Stromal cell of bone marrow (primary cell): ENCODE measurements at regions not wholly inside any gene's neighbourhood (a gene's known extent, or its start where the extent isn't known, plus 50 kb on each side); places are given as distances from the start of the nearest gene placed in this dataset.

Source experiments
- DNase-seq: peaks from one replicate; pipeline ENCODE4 v3.0.0-alpha.2; 2012; ENCODE audit warnings: low read depth

DNA sequence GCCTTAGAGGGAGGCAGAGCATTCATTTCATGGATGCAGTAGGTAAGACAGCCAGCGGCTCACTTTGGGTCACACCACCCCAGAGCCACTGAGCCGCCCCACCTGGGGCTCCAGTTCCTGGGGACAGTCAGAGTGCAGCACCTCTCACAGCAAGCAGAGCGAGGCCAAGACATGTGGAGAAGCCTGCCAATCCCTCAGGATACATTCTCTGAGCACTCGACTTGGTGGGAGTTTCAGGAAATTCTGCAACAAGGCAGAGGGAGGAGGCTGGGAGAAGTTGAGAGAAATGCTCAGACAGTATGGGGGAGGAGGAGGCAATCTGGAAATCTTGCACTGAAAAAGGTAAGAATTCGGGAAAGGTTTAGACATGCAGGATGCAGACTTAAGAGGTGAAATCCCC, 60.8 kb upstream of the WLS start:
- DNase-seq: no peak

DNA sequence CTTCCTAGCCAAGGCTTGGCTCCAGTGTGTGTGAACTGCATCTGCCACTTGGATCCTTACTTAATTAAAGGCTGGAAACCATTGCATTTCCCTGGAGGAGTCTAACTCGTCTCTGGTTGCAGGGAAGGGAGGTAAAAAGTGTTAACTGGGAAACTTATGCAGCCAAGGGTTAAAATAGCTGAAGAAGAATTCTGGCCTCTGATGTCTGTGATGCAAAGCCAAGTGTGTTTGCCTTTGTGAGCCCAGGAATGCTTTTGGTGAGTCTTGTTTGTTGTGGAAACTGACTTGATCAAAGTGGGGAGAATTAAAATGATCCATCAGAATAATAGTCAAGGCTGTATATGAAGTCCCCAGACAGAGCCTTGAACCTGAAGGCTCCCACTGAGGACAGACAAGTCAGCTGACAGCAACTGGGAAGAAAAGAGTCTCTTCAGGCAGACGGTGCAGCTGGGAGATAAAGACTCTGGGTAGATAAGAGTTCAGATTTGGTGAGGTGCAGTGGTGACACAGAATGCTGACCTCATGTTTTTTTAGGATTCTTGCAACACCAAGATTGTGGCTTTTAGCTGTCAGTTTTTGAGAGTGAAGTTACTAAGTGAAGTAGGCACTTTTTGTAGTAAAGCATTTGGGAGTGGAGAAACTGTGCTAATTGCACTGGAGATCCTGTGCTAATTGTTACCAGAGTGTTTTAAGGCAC, 59.5 kb upstream of the WLS start:
- peak; percentile 12 for DNase-seq

DNA sequence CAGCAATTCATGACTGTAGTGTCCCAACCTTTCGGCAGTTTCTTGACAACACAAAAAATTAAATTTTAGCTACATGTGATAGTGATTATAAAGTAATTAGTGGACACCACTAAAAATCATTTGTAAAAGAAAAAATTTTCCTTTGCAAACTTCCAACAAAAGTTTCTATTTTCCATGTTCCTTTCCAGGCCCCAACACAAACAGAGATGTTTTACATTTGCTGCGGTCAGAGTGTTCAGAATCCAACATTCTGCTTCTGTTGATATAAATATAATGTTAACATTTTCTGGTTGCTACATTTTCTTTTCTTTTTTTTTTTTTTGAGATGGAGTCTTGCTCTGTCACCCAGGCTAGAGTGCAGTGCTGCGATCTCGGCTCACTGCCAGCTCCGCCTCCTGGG, 54.9 kb upstream of the WLS start:
- DNase-seq: no peak

DNA sequence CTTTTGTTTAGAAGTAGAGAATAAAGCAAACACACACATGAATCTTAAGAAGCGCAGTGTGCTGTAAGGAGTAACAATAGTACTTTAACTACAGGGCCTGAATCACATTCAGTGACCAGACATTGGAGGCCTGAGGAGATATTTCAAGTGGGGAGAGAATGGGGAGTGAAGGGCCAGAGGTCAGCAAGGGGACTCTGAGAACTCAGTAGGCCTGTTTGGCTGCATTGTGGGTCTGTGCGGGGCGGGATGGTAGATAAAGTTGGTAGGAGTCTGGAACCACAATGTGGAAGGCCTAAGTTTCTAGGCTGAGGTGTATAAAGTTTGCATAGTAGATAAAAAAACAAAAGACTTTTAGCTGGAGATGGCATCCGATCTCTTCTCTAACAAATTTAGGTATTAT, 52.7 kb upstream of the WLS start:
- no peak for DNase-seq

DNA sequence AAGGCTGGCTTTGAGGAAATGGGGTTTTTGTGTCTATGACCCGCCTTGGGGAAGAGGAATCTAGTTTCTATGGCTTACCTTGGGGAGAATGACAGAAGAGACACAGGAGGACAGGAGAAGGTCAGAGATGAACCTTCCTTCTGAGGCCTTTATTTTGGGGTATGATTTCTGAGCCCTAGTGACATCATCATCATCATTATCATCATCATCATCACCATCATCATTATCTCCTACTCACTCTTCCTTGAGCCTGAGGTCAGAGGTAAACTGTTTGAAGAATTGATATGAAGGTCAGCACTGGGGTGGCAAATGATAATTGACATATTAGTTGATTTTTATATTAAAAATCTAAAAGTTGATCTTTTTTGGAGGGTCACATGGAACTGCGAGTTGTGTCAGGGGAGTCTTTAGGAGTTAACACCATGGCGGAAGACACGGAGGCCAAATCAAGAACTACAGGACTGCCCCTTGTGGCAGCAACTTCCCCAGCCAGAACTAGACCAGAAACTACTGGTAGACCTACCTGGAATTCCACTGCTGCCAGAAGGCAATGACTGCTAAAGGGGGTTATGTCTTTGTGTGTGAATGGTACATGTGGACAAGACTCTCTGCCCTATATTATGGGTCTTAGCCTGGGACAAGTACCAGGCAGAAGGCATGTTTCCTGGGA, 49.8 kb upstream of the WLS start:
- no peak for DNase-seq
